ENCODE measurements at regions not wholly inside any gene's neighbourhood (a gene's known extent, or its start where the extent isn't known, plus 50 kb on each side); places are given as distances from the start of the nearest gene placed in this dataset.

- no peak for TF ChIP-seq POLR2A (IDR thresholded peaks at IDR 0.05)
- TF ChIP-seq CTCF (IDR thresholded peaks at IDR 0.05) = no peak
These were observed 348.2 kb downstream of the KCTD8 start for GRCh38 chr4:44100456-44100855.
